ENCODE measurements at regions not wholly inside any gene's neighbourhood (a gene's known extent, or its start where the extent isn't known, plus 50 kb on each side); places are given as distances from the start of the nearest gene placed in this dataset.

- intact Hi-C loops (cut with micrococcal nuclease; ENCODE audit: unreplicated experiment), result no loop called here
- ChIA-PET RAD21 (ENCODE audit: unreplicated experiment) (no interaction called here), CTCF (no interaction called here), SMC1A (ENCODE audit: uncharacterized antibody, unreplicated experiment) (no interaction called here), POLR2A (no interaction called here)
- in situ Hi-C loops (cut with MboI), result no loop called here
- no peak overlapping the region for H3K9ac ChIP-seq (ENCODE audit: control insufficient read depth, insufficient read depth, low read length)
- TF ChIP-seq MAX (IDR thresholded peaks at IDR 0.05; ENCODE audit: low read depth, low read length), result no peak
- no peak for TF ChIP-seq SMAD5 (IDR thresholded peaks at IDR 0.05; ENCODE audit: low read depth)
- TF ChIP-seq RELB (IDR thresholded peaks at IDR 0.05; ENCODE audit: low read depth), result no peak
- no peak for TF ChIP-seq GABPA (IDR thresholded peaks at IDR 0.05; ENCODE audit: low read depth)
- no peak for TF ChIP-seq ASH2L (IDR thresholded peaks at IDR 0.05; ENCODE audit: borderline replicate concordance, low read depth)
- no peak for TF ChIP-seq USF1 (IDR thresholded peaks at IDR 0.05; ENCODE audit: borderline replicate concordance, extremely low read length, insufficient read depth, low read depth, low read length)
- TF ChIP-seq NR2C1 (IDR thresholded peaks at IDR 0.05), result no peak
- no peak for TF ChIP-seq TCF12 (IDR thresholded peaks at IDR 0.05; ENCODE audit: low read depth, low read length)
- TF ChIP-seq ZNF24 (IDR thresholded peaks at IDR 0.05), result no peak
- no peak for TF ChIP-seq SREBF1 (IDR thresholded peaks at IDR 0.05; ENCODE audit: low read length)
- TF ChIP-seq SMARCA5 (IDR thresholded peaks at IDR 0.05), result no peak
- no peak for TF ChIP-seq ZNF274 (IDR thresholded peaks at IDR 0.05; ENCODE audit: insufficient read depth, insufficient read length)
- TF ChIP-seq MTA2 (IDR thresholded peaks at IDR 0.05; ENCODE audit: low read depth), result no peak
- BruUV-seq (replicated peaks), result no TSS peak
- ATAC-seq (no peak), FAIRE-seq (no peak), DNase-seq (ENCODE audit: low read depth, low spot score) (no peak)
- no peaks in the 10 kb centered on the region for H3K9me3 ChIP-seq (replicated peaks; ENCODE audit: control insufficient read depth, insufficient read depth, low read length)
- no peaks in the 10 kb centered on the region for H3K79me2 ChIP-seq (ENCODE audit: control insufficient read depth, insufficient read depth, low read length)
- H3K27me3 ChIP-seq (replicated peaks in 1 of 2; ENCODE audit: control insufficient read depth in 2 of 2, insufficient read depth in 2 of 2, low read length in 1 of 2), result no peaks in the 10 kb centered on the region
- no peaks in the 10 kb centered on the region for H4K20me1 ChIP-seq (ENCODE audit: control insufficient read depth, insufficient read depth)
- H3K4me1 ChIP-seq (ENCODE audit: control insufficient read depth, insufficient read depth, low read length), result no peaks in the 10 kb centered on the region
- no peaks in the 10 kb centered on the region for H3K36me3 ChIP-seq (ENCODE audit: control insufficient read depth in 2 of 2, insufficient read depth in 2 of 2, low read length in 1 of 2)
- no peak overlapping the region for H2AFZ ChIP-seq (ENCODE audit: control insufficient read depth, low read depth, low read length)
- no peak overlapping the region for H3K4me3 ChIP-seq
- H3K27ac ChIP-seq (ENCODE audit: control insufficient read depth, insufficient read depth), result no peak overlapping the region
- H3K4me2 ChIP-seq (ENCODE audit: control insufficient read depth, insufficient read depth), result no peak overlapping the region
Observed at GRCh38 chr12:77608271-77608824, 222.3 kb upstream of the NAV3 start.

Measured in GM12878 (cell line).